ENCODE measurements at regions not wholly inside any gene's neighbourhood (a gene's known extent, or its start where the extent isn't known, plus 50 kb on each side); places are given as distances from the start of the nearest gene placed in this dataset.

DNA sequence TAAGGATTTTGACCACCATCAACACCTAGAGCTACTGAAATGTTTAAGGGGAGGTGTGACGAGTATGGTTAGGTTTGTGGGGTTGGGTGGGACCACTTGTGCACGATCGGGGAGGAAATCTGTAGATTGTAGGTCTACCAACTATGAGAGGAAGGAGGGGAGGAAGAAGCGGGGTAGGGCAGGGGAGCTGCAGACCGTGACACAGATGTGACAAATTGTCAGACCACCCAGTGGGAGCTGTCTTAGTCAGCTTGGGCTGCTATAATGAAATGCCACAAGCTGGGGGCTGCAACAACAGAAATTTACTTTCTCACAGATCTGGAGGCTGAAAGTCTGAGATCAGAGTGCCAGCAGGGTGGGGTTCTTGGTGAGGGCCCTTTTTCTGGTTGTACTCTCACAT lies 62.2 kb upstream of the ARGLU1 start:
- TF ChIP-seq, protein P1, sequence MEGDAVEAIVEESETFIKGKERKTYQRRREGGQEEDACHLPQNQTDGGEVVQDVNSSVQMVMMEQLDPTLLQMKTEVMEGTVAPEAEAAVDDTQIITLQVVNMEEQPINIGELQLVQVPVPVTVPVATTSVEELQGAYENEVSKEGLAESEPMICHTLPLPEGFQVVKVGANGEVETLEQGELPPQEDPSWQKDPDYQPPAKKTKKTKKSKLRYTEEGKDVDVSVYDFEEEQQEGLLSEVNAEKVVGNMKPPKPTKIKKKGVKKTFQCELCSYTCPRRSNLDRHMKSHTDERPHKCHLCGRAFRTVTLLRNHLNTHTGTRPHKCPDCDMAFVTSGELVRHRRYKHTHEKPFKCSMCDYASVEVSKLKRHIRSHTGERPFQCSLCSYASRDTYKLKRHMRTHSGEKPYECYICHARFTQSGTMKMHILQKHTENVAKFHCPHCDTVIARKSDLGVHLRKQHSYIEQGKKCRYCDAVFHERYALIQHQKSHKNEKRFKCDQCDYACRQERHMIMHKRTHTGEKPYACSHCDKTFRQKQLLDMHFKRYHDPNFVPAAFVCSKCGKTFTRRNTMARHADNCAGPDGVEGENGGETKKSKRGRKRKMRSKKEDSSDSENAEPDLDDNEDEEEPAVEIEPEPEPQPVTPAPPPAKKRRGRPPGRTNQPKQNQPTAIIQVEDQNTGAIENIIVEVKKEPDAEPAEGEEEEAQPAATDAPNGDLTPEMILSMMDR (conservative IDR thresholded peaks at IDR 0.05; ENCODE audit: low read length): no peak
- TF ChIP-seq EZH2phosphoT487 (IDR thresholded peaks at IDR 0.05; ENCODE audit: borderline replicate concordance): no peak
